ENCODE measurements at regions not wholly inside any gene's neighbourhood (a gene's known extent, or its start where the extent isn't known, plus 50 kb on each side); places are given as distances from the start of the nearest gene placed in this dataset.

GRCh38 chr11:106491751-106492150 lies 414.3 kb downstream of the AASDHPPT start:
- no peaks in the 10 kb centered on the region for H3K27me3 ChIP-seq

GRCh38 chr11:106493751-106494150 lies 416.3 kb downstream of the AASDHPPT start:
- no peak for TF ChIP-seq CTCF (IDR thresholded peaks at IDR 0.05)
- Histone ChIP-seq H3K9me3 (no peaks in the 10 kb centered on the region), H3K36me3 (no peaks in the 10 kb centered on the region), H3K4me3 (no peak overlapping the region), H3K27ac (no peak overlapping the region), H3K27me3 (no peaks in the 10 kb centered on the region), H3K4me1 (no peaks in the 10 kb centered on the region)
- DNase-seq (ENCODE audit: low spot score in 2 of 2), result no peak
- intact Hi-C loops (cut with DNase I), result no loop called here

More at GRCh38 chr11:106491751-106492150, 414.3 kb downstream of the AASDHPPT start:
- no peak for TF ChIP-seq CTCF (IDR thresholded peaks at IDR 0.05)
- H3K4me1 ChIP-seq, result no peaks in the 10 kb centered on the region
- DNase-seq (ENCODE audit: low spot score in 2 of 2), result no peak
- intact Hi-C loops (cut with DNase I), result no loop called here
- no peak overlapping the region for H3K4me3 ChIP-seq
- H3K9me3 ChIP-seq, result no peaks in the 10 kb centered on the region
- no peaks in the 10 kb centered on the region for H3K36me3 ChIP-seq
- no peak overlapping the region for H3K27ac ChIP-seq

DNA sequence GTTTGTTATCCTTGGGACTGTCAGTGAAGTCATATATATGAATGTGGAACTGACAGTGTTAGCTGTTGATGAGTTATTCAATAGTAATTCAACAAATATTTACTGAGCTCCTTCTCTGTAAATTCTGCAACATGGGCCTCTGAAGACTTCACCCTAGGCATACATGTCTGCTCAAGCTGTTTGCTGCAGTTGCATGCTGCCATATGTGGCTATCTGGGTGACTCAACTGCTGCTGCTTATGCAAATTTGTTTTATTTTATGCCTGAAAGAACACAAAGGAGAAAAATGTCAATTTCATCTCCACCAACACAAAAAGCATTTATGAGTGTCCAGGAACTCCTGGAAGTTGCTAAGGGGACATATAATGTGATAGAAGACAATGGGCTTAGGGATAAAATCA lies 417.6 kb downstream of the AASDHPPT start:
- no peak for TF ChIP-seq CTCF (IDR thresholded peaks at IDR 0.05)
- Histone ChIP-seq H3K4me1 (no peaks in the 10 kb centered on the region), H3K4me3 (no peak overlapping the region), H3K27me3 (no peaks in the 10 kb centered on the region), H3K9me3 (no peaks in the 10 kb centered on the region), H3K27ac (no peak overlapping the region), H3K36me3 (no peaks in the 10 kb centered on the region)
- intact Hi-C loops (cut with DNase I), result no loop called here
- DNase-seq (ENCODE audit: low spot score in 2 of 2), result no peak

DNA sequence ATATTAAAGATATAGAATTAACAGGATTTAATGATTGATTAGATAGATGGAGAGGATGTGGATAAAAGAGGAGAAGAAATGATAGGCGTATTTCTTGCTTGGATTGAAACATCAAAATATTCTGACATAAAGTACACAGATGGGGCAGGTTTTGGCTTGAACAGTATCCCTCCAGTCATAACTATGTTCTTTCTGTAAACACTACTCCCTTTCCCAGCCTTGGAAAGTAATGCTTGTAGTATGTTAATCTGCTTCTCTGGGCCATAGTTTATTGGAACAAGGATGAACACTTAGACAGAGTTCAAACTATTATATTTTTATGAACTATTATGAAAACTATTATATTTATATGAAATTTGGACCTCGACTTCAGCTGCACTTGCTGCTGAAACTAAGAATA lies 419.2 kb downstream of the AASDHPPT start:
- Histone ChIP-seq H3K27me3 (no peaks in the 10 kb centered on the region), H3K36me3 (no peaks in the 10 kb centered on the region), H3K4me3 (no peak overlapping the region)

GRCh38 chr11:106497321-106497720 lies 419.9 kb downstream of the AASDHPPT start:
- no peak for TF ChIP-seq CTCF (IDR thresholded peaks at IDR 0.05)
- no peaks in the 10 kb centered on the region for H3K4me1 ChIP-seq
- no peak for DNase-seq (ENCODE audit: low spot score in 2 of 2)
- no peak overlapping the region for H3K27ac ChIP-seq
- H3K9me3 ChIP-seq, result no peaks in the 10 kb centered on the region
- H3K27me3 ChIP-seq, result no peaks in the 10 kb centered on the region
- intact Hi-C loops (cut with DNase I), result no loop called here
- no peak overlapping the region for H3K4me3 ChIP-seq
- no peaks in the 10 kb centered on the region for H3K36me3 ChIP-seq

More for the DNA sequence above, 419.2 kb downstream of the AASDHPPT start:
- no peaks in the 10 kb centered on the region for H3K4me1 ChIP-seq
- no peak overlapping the region for H3K27ac ChIP-seq
- no peak for TF ChIP-seq CTCF (IDR thresholded peaks at IDR 0.05)
- no peak for DNase-seq (ENCODE audit: low spot score in 2 of 2)
- intact Hi-C loops (cut with DNase I), result no loop called here
- H3K9me3 ChIP-seq, result no peaks in the 10 kb centered on the region

- no peaks in the 10 kb centered on the region for H3K4me1 ChIP-seq
- no peaks in the 10 kb centered on the region for H3K27me3 ChIP-seq
- H3K4me3 ChIP-seq, result no peak overlapping the region
- no peak overlapping the region for H3K27ac ChIP-seq
- no peak for TF ChIP-seq CTCF (IDR thresholded peaks at IDR 0.05)
- H3K9me3 ChIP-seq, result no peaks in the 10 kb centered on the region
- no peak for DNase-seq (ENCODE audit: low spot score in 2 of 2)
- H3K36me3 ChIP-seq, result no peaks in the 10 kb centered on the region
- intact Hi-C loops (cut with DNase I), result no loop called here
Observed at GRCh38 chr11:106497822-106498221, 420.4 kb downstream of the AASDHPPT start.

Measured in ascending aorta (tissue), 2 donors.